ENCODE measurements at regions not wholly inside any gene's neighbourhood (a gene's known extent, or its start where the extent isn't known, plus 50 kb on each side); places are given as distances from the start of the nearest gene placed in this dataset.

DNA sequence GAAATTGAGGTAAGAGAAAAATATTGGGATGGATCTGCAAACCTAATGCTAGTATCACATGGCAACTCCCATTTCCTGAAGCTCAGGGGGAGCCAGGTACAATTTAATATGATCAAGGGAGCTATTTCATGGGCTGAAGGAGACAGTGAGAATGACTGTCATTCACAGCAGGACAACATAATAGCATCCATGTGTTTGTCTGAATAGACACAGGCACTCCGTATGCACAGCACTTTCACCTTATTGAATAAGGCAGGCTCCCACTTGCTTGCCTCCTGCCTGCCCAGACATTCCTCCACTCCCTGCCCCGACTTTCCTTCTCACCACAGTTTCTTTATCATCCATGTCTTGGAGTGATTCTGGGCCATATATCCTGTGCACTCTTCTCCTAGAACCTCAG lies 156.6 kb upstream of the SLC24A5 start:
- H3K4me3 ChIP-seq (ENCODE audit: low read depth, low read length), result no peak overlapping the region
- TF ChIP-seq, protein P1, sequence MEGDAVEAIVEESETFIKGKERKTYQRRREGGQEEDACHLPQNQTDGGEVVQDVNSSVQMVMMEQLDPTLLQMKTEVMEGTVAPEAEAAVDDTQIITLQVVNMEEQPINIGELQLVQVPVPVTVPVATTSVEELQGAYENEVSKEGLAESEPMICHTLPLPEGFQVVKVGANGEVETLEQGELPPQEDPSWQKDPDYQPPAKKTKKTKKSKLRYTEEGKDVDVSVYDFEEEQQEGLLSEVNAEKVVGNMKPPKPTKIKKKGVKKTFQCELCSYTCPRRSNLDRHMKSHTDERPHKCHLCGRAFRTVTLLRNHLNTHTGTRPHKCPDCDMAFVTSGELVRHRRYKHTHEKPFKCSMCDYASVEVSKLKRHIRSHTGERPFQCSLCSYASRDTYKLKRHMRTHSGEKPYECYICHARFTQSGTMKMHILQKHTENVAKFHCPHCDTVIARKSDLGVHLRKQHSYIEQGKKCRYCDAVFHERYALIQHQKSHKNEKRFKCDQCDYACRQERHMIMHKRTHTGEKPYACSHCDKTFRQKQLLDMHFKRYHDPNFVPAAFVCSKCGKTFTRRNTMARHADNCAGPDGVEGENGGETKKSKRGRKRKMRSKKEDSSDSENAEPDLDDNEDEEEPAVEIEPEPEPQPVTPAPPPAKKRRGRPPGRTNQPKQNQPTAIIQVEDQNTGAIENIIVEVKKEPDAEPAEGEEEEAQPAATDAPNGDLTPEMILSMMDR (IDR thresholded peaks at IDR 0.05; ENCODE audit: control insufficient read depth, extremely low read depth, insufficient read depth), result no peak
- no peak for DNase-seq (ENCODE audit: low read depth)

DNA sequence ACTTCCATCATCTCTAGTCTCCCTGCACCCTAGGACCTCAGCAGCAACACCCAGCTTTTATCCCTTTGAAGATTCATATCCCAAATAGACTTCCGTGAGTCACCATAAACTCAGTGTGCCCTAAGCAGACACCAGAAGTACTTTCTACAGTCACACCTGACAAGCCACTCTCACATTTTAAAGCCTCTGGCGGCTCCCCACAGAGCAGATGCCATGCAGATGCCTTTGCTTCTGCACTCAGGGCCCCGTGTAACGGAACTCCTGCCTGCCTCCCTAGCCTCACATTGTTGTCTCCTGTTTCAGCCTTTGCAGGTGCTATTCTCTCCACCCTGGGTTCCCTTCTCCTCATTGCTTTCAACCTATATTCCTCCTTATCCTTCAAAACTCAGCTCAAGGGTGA lies 155.5 kb upstream of the SLC24A5 start:
- TF ChIP-seq, protein P1 (IDR thresholded peaks at IDR 0.05; ENCODE audit: control insufficient read depth, extremely low read depth, insufficient read depth), result no peak
- no peak overlapping the region for H3K4me3 ChIP-seq (ENCODE audit: low read depth, low read length)

DNA sequence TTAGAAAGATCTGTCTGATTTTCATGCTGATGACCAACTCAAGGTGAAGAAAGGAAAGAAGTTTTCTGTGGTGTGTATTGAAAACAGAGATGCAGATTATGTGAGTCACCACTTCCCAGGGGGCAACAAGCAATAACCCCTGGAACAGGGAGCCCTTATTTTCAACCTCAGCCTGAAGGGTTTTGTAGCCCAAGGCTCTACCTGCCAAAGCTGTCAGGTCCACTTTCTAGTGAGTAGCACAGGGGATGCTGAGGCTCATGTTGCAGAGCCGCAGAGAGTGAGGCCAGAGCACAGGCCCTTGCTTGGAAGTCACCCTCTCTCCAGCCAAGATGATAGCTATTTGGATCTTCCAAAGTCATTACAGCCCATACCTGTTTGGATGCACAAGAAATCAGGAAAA lies 152.2 kb upstream of the SLC24A5 start:
- no peak for DNase-seq (ENCODE audit: low read depth)
- TF ChIP-seq, protein P1 (IDR thresholded peaks at IDR 0.05; ENCODE audit: control insufficient read depth, extremely low read depth, insufficient read depth), result no peak
- no peak overlapping the region for H3K4me3 ChIP-seq (ENCODE audit: low read depth, low read length)

More for the DNA sequence above, 155.5 kb upstream of the SLC24A5 start:
- no peak for DNase-seq (ENCODE audit: low read depth)

DNA sequence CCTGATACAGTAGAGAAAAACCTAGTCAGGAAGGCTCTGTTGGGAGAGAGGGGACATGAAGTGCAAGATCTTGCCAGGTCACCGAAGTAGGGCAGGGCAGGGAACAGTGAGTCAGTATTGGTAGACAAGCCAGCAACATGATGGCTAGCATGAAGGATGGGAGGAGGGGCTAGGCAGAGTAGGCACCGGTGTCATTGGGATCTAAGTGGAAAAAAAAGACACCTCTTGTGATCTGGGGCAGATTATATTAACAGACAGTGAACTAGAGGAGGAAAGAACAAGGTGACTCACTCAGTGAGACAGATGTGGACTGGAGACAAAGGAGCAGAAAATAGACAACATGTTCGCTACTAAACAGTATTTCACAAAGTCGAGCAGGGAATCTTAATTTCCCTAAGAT lies 149.2 kb upstream of the SLC24A5 start:
- no peak overlapping the region for H3K4me3 ChIP-seq (ENCODE audit: low read depth, low read length)
- DNase-seq (ENCODE audit: low read depth), result no peak
- TF ChIP-seq, protein P1 (IDR thresholded peaks at IDR 0.05; ENCODE audit: control insufficient read depth, extremely low read depth, insufficient read depth), result no peak

DNA sequence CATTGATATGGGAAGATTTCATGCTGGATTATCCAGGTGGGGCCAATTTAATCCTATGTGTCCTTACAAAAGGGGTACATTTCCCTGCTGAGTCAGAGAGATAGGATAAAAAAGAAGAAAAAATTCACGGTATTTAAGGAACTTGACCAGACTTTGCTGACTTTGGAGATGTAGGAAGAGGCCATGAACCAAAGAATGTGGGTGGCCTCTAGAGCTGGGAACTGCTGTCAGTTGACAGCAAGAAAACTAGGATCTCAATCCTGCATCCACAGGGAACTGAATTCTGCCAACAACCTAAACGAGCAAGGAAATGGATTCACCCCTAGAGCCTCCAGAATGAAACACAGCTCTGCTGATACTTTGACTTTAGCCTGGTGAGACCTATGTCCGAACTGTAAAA lies 148.1 kb upstream of the SLC24A5 start:
- H3K4me3 ChIP-seq (ENCODE audit: low read depth, low read length), result no peak overlapping the region
- DNase-seq (ENCODE audit: low read depth), result no peak
- TF ChIP-seq, protein P1 (IDR thresholded peaks at IDR 0.05; ENCODE audit: control insufficient read depth, extremely low read depth, insufficient read depth), result no peak

DNA sequence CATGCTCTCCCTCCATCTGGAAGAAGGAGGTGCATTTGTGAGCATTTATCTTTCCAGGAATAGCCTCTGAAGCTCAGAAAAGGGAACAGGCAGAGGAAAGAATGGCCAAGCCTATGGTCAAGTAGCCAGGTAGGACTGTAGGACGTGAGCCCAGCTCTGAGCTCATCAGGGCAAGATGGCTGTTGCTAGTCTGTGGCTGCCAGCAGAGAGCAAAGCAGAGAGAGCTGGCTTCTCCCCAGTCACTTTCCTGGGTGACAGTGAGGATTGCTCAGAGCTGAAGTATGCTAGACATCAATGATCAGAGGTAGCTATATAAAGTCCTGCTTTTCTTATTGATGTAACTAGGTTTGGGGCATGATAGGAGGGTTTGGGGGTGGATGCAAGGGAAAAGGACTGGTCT lies 146.1 kb upstream of the SLC24A5 start:
- TF ChIP-seq, protein P1 (IDR thresholded peaks at IDR 0.05; ENCODE audit: control insufficient read depth, extremely low read depth, insufficient read depth), result no peak
- H3K4me3 ChIP-seq (ENCODE audit: low read depth, low read length), result no peak overlapping the region
- DNase-seq (ENCODE audit: low read depth), result no peak

DNA sequence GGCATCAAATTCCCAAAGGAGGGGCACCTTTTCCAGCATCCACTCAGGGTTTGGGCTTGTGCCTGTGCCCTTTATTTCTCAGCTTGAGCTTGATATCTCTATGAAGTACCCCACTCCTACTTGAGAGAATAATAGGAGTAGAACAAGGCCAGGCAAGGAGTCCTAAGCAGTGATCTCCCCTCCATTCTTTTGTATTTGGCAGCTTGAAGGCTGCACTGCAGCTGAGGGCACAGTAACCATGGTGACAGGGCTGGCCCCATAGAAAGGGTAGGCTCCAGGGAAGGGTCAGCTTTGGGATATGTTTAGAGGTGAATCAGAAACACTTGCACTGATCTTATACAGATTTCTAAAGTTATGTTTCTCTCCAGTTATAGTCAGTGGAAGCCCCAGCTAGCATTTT lies 145.4 kb upstream of the SLC24A5 start:
- H3K4me3 ChIP-seq (ENCODE audit: low read depth, low read length), result no peak overlapping the region
- TF ChIP-seq, protein P1 (IDR thresholded peaks at IDR 0.05; ENCODE audit: control insufficient read depth, extremely low read depth, insufficient read depth), result no peak

More for the DNA sequence above, 145.4 kb upstream of the SLC24A5 start:
- DNase-seq (ENCODE audit: low read depth), result no peak
